ENCODE measurements at regions not wholly inside any gene's neighbourhood (a gene's known extent, or its start where the extent isn't known, plus 50 kb on each side); places are given as distances from the start of the nearest gene placed in this dataset.

- intact Hi-C loops (cut with micrococcal nuclease): no loop called here
- DNase-seq (no peak), ATAC-seq (no peak)
- no TSS peak for BruUV-seq (replicated peaks)
- ChIA-PET CTCF (no interaction called here), POLR2A (ENCODE audit: unreplicated experiment) (no interaction called here)
- no peaks in the 10 kb centered on the region for H3K4me1 ChIP-seq (ENCODE audit: insufficient read depth, low read length)
- H3K9me2 ChIP-seq (replicated peaks; ENCODE audit: low read length): 0 out of 2 replicates have a peak, but pooled peaks cover 3% of the 10 kb centered on the region
- H3K27me3 ChIP-seq (ENCODE audit: low read length): peaks cover 19% of the 10 kb centered on the region; the same call in 1 of the 2 replicates
- no peaks in the 10 kb centered on the region for H3K79me2 ChIP-seq (ENCODE audit: low read length)
- H3K36me3 ChIP-seq (ENCODE audit: low read depth, low read length): no peaks in the 10 kb centered on the region
- no peaks in the 10 kb centered on the region for H4K20me1 ChIP-seq (ENCODE audit: low read length)
- no peak overlapping the region for H3K9ac ChIP-seq (ENCODE audit: low read length)
- H3K4me2 ChIP-seq (ENCODE audit: low read length): no peak overlapping the region
- no peak overlapping the region for H3K4me3 ChIP-seq (ENCODE audit: low read length)
- H3K9me3 ChIP-seq (ENCODE audit: low read length): no peaks in the 10 kb centered on the region
- no peak overlapping the region for H2AFZ ChIP-seq (ENCODE audit: low read length)
- no peak for TF ChIP-seq EZH2 (IDR thresholded peaks at IDR 0.05; ENCODE audit: low read length, unreplicated experiment)
- TF ChIP-seq EZH2phosphoT487 (IDR thresholded peaks at IDR 0.05; ENCODE audit: borderline replicate concordance, low read length): no peak
- TF ChIP-seq CTCF (conservative IDR thresholded peaks at IDR 0.05; ENCODE audit: low read depth, low read length): no peak
- H3F3A ChIP-seq (ENCODE audit: low read length, unreplicated experiment): no peaks in the 10 kb centered on the region
- no peak overlapping the region for H3K27ac ChIP-seq (ENCODE audit: low read length)
These were observed 101.6 kb downstream of the ZIC4 start for GRCh38 chr3:147304756-147305155.

- Histone ChIP-seq H3K27me3 (ENCODE audit: low read length) (peaks cover 21% of the 10 kb centered on the region; the same call in 1 of the 2 replicates), H3K4me3 (ENCODE audit: low read length) (no peak overlapping the region), H3K4me2 (ENCODE audit: low read length) (no peak overlapping the region), H3K9ac (ENCODE audit: low read length) (no peak overlapping the region), H3F3A (ENCODE audit: low read length, unreplicated experiment) (no peaks in the 10 kb centered on the region), H3K9me3 (ENCODE audit: low read length) (no peaks in the 10 kb centered on the region), H2AFZ (ENCODE audit: low read length) (no peak overlapping the region), H3K27ac (ENCODE audit: low read length) (no peak overlapping the region), H3K36me3 (ENCODE audit: low read depth, low read length) (no peaks in the 10 kb centered on the region), H3K4me1 (ENCODE audit: insufficient read depth, low read length) (no peaks in the 10 kb centered on the region), H3K9me2 (replicated peaks; ENCODE audit: low read length) (0 out of 2 replicates have a peak, but pooled peaks cover 3% of the 10 kb centered on the region), H4K20me1 (ENCODE audit: low read length) (no peaks in the 10 kb centered on the region), H3K79me2 (ENCODE audit: low read length) (no peaks in the 10 kb centered on the region)
- BruUV-seq (replicated peaks): no TSS peak
- no peak for TF ChIP-seq EZH2phosphoT487 (IDR thresholded peaks at IDR 0.05; ENCODE audit: borderline replicate concordance, low read length)
- TF ChIP-seq EZH2 (IDR thresholded peaks at IDR 0.05; ENCODE audit: low read length, unreplicated experiment): no peak
- no peak for TF ChIP-seq CTCF (conservative IDR thresholded peaks at IDR 0.05; ENCODE audit: low read depth, low read length)
- ChIA-PET CTCF (no interaction called here), POLR2A (ENCODE audit: unreplicated experiment) (no interaction called here)
- intact Hi-C loops (cut with micrococcal nuclease): no loop called here
- ATAC-seq (no peak), DNase-seq (no peak)
These were observed 104.6 kb downstream of the ZIC4 start for GRCh38 chr3:147301781-147302180.

- H3K9ac ChIP-seq (ENCODE audit: low read length): no peak overlapping the region
- H3K27ac ChIP-seq (ENCODE audit: low read length): no peak overlapping the region
- H3K9me3 ChIP-seq (ENCODE audit: low read length): no peaks in the 10 kb centered on the region
- intact Hi-C loops (cut with micrococcal nuclease): no loop called here
- H3K4me1 ChIP-seq (ENCODE audit: insufficient read depth, low read length): no peaks in the 10 kb centered on the region
- BruUV-seq (replicated peaks): no TSS peak
- no peak overlapping the region for H3K4me2 ChIP-seq (ENCODE audit: low read length)
- H3K79me2 ChIP-seq (ENCODE audit: low read length): no peaks in the 10 kb centered on the region
- CTCF ChIA-PET: no interaction called here
- H2AFZ ChIP-seq (ENCODE audit: low read length): no peak overlapping the region
- no peaks in the 10 kb centered on the region for H3K36me3 ChIP-seq (ENCODE audit: low read depth, low read length)
- POLR2A ChIA-PET (ENCODE audit: unreplicated experiment): no interaction called here
- no peak for DNase-seq
- H4K20me1 ChIP-seq (ENCODE audit: low read length): no peaks in the 10 kb centered on the region
- 0 out of 2 replicates have a peak, but pooled peaks cover 3% of the 10 kb centered on the region for H3K9me2 ChIP-seq (replicated peaks; ENCODE audit: low read length)
- no peak for ATAC-seq
- no peak overlapping the region for H3K4me3 ChIP-seq (ENCODE audit: low read length)
- TF ChIP-seq EZH2 (IDR thresholded peaks at IDR 0.05; ENCODE audit: low read length, unreplicated experiment) (no peak), EZH2phosphoT487 (IDR thresholded peaks at IDR 0.05; ENCODE audit: borderline replicate concordance, low read length) (no peak), CTCF (conservative IDR thresholded peaks at IDR 0.05; ENCODE audit: low read depth, low read length) (no peak)
- no peaks in the 10 kb centered on the region for H3F3A ChIP-seq (ENCODE audit: low read length, unreplicated experiment)
- H3K27me3 ChIP-seq (ENCODE audit: low read length): peaks cover 21% of the 10 kb centered on the region; the same call in 1 of the 2 replicates
These were observed 106.7 kb downstream of the ZIC4 start for GRCh38 chr3:147299656-147300055.
